Bronchial epithelial cell (primary cell): ENCODE measurements at regions not wholly inside any gene's neighbourhood (a gene's known extent, or its start where the extent isn't known, plus 50 kb on each side); places are given as distances from the start of the nearest gene placed in this dataset.

ENCODE experiments used
- DNase-seq: peaks from one replicate; pipeline ENCODE4 v3.0.0-alpha.2; 2010; ENCODE audit warnings: low read depth
- FAIRE-seq: peaks from 2 replicates; lab custom pipeline; 2011; peaks lifted over from hg19 to GRCh38; lab: Jason Lieb, UNC
- H3K27me3 ChIP-seq: 2 replicates; pipeline ENCODE4 v1.5.1; 2011; ENCODE audit warnings: low read length; ENCODE audit not compliant: control insufficient read depth, insufficient read depth
- H3K36me3 ChIP-seq: 2 replicates; pipeline ENCODE4 v1.5.1; 2011; ENCODE audit warnings: low read length; ENCODE audit not compliant: control insufficient read depth, insufficient read depth
- H3K4me3 ChIP-seq: 2 replicates; pipeline ENCODE4 v1.5.1; 2011; ENCODE audit warnings: mild to moderate bottlenecking, low read depth, low read length, control low read depth
- CTCF ChIP-seq: IDR thresholded peaks from 2 replicates; pipeline ENCODE4 v1.5.1; 2011; ENCODE audit warnings: mild to moderate bottlenecking, moderate library complexity, low read length, control low read depth, inconsistent platforms; ENCODE audit not compliant: insufficient read depth, severe bottlenecking

- FAIRE-seq (no peak), DNase-seq (no peak)
- Histone ChIP-seq H3K36me3 (no peaks in the 10 kb centered on the region), H3K27me3 (no peaks in the 10 kb centered on the region), H3K4me3 (no peak overlapping the region)
- no peak for TF ChIP-seq CTCF
Measured at GRCh38 chr16:51753467-51754127, 602.5 kb upstream of the SALL1 start.

GRCh38 chr16:51752438-51752995 lies 601.4 kb upstream of the SALL1 start:
- DNase-seq: no peak
- no peaks in the 10 kb centered on the region for H3K36me3 ChIP-seq
- no peak for FAIRE-seq
- TF ChIP-seq CTCF: no peak
- H3K27me3 ChIP-seq: no peaks in the 10 kb centered on the region
- H3K4me3 ChIP-seq: no peak overlapping the region

DNA sequence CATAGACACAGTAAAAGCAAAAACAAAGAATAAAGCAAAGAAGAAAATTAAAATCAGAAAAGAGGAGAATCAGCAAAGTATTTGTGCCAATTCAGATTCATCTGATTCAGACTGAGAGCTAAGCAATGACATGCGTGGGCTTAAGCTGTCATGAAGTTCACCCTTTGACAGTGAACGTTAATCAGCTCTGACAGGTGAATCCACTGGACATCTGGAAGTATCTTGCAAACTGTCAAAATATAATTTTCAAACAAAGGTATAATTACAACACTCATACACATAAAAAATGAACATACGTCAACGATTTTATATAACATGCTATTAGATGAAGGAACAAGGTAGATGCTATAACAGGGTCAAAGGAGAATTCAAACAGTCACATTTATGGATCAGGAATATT lies 596.3 kb upstream of the SALL1 start:
- no peak for DNase-seq
- Histone ChIP-seq H3K27me3 (no peaks in the 10 kb centered on the region), H3K36me3 (no peaks in the 10 kb centered on the region), H3K4me3 (no peak overlapping the region)
- TF ChIP-seq CTCF: no peak
- no peak for FAIRE-seq

DNA sequence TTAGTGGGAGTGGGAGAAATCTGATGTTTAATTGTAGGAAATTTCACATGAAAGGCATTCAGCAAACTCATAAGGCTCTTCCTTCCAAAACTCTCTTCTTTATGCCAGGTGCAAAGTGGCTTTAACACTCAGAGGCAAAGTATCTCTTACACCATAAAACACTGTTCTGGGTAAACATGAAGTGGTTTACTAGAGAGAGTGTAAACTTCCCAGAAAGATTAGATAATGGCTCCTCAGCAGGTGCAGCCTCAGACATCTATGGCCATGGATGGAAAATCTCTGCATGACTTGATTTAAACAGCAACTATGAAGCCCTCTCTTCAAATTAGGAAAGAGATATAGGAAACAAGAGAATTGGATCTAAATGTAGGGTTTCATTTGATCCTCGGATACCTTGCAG lies 583.1 kb upstream of the SALL1 start:
- no peak for TF ChIP-seq CTCF
- Histone ChIP-seq H3K36me3 (no peaks in the 10 kb centered on the region), H3K4me3 (no peak overlapping the region), H3K27me3 (no peaks in the 10 kb centered on the region)
- DNase-seq (no peak), FAIRE-seq (no peak)

GRCh38 chr16:51733181-51733580 lies 582.1 kb upstream of the SALL1 start:
- Histone ChIP-seq H3K27me3 (no peaks in the 10 kb centered on the region), H3K4me3 (no peak overlapping the region), H3K36me3 (no peaks in the 10 kb centered on the region)
- TF ChIP-seq CTCF: no peak
- DNase-seq: no peak
- no peak for FAIRE-seq

GRCh38 chr16:51731160-51731559 lies 580.1 kb upstream of the SALL1 start:
- FAIRE-seq: no peak

More at GRCh38 chr16:51731160-51731559, 580.1 kb upstream of the SALL1 start:
- DNase-seq: no peak
- Histone ChIP-seq H3K4me3 (no peak overlapping the region), H3K27me3 (no peaks in the 10 kb centered on the region), H3K36me3 (no peaks in the 10 kb centered on the region)
- no peak for TF ChIP-seq CTCF
